Activated CD4-positive, alpha-beta T cell treated with anti-CD3 and anti-CD28 coated beads for 36 hours (primary cell): ENCODE measurements at regions not wholly inside any gene's neighbourhood (a gene's known extent, or its start where the extent isn't known, plus 50 kb on each side); places are given as distances from the start of the nearest gene placed in this dataset.

Experiments used
- ATAC-seq: fragments of 200-7000 bp; cut with Tn5 transposase; one replicate; pipeline ENCODE4 v1.10.0; 2021; ENCODE audit warnings: mild to moderate bottlenecking, moderate library complexity
- CTCF ChIA-PET: fragments of 350-600 bp; sonication (Branson Sonifier 250); formaldehyde crosslinking; loops from one replicate; lab custom pipeline; 2021; ENCODE audit warnings: antibody characterized with exemption; lab: Charles Lee
- POLR2A ChIA-PET: fragments of 350-600 bp; sonication (Branson Sonifier 250); formaldehyde crosslinking; loops from one replicate; lab custom pipeline; 2021; ENCODE audit warnings: antibody characterized with exemption, inconsistent platforms; lab: Charles Lee
- DNase-seq: peaks from one replicate; pipeline ENCODE4 v3.0.0-alpha.2; 2020
- H3K27ac Mint-ChIP-seq: one replicate; pipeline ENCODE4 v1.8.0; 2021; ENCODE audit warnings: mixed read lengths
- H3K27me3 Mint-ChIP-seq: one replicate; pipeline ENCODE4 v1.8.0; 2021; ENCODE audit warnings: mixed read lengths
- H3K36me3 Mint-ChIP-seq: one replicate; pipeline ENCODE4 v1.8.0; 2021; ENCODE audit warnings: low read depth, mixed read lengths
- H3K4me1 Mint-ChIP-seq: one replicate; pipeline ENCODE4 v1.8.0; 2021; ENCODE audit warnings: mixed read lengths
- H3K4me3 Mint-ChIP-seq: one replicate; pipeline ENCODE4 v1.8.0; 2021; ENCODE audit warnings: mild to moderate bottlenecking, moderate library complexity, mixed read lengths
- H3K9me3 Mint-ChIP-seq: one replicate; pipeline ENCODE4 v1.8.0; 2021; ENCODE audit warnings: low read depth, mixed read lengths
- intact Hi-C, 2 experiments: fragments of 100-400 bp; cut with DNase I in 1 of 2; cut with micrococcal nuclease in 1 of 2; formaldehyde crosslinking; loops; one replicate each; pipeline versions ENCODE4 v1.14.2 to v1.15.1; 2022 to 2024; cut with DNase I, micrococcal nuclease

DNA sequence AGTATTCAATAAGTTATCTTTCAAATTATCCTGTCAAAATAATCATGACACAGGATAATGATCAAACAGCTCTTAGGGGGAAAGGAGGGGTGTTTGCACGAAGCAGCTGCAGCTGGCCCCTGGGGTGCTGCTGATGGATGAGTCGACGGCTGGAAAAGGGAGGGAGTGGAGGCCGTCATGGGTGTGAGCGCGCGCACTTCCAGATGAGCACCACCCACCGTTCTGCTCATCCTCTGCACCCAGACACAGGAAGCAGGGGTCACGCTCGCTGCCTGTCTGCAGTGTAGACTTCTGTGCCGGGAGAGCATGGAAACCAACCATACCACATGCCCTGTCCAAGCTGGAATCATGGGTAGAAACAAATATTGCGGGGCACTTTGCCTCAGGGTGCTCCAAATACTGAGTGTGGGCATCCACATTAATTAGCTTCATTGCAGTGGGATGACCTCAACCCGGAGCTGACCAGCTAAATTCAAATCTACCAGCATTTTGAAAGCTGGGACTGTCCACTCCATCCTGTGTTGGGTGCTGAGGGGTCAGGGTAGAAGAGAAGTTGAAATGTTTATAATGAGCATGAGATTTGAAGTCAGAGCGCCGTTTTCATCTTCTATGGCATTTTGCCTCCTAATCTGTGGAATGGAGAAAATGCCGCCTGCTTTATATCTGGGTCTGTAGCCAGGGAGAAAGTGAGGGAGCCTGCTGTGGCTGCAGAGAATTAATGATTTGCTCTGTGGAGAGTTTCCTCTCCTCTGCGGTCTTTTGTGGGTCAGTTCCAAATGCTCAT is 802.4 kb downstream of the TBC1D22A start:
- DNase-seq (no peak), ATAC-seq (no peak)
- H3K4me1 Mint-ChIP-seq, result no peaks in the 10 kb centered on the region
- no peaks in the 10 kb centered on the region for H3K9me3 Mint-ChIP-seq
- no peaks in the 10 kb centered on the region for H3K36me3 Mint-ChIP-seq
- ChIA-PET POLR2A (no interaction called here), CTCF (no interaction called here)
- peaks cover 6% of the 10 kb centered on the region for H3K27me3 Mint-ChIP-seq
- intact Hi-C loops, result no loop called here
- no peak overlapping the region for H3K4me3 Mint-ChIP-seq
- H3K27ac Mint-ChIP-seq, result no peak overlapping the region

DNA sequence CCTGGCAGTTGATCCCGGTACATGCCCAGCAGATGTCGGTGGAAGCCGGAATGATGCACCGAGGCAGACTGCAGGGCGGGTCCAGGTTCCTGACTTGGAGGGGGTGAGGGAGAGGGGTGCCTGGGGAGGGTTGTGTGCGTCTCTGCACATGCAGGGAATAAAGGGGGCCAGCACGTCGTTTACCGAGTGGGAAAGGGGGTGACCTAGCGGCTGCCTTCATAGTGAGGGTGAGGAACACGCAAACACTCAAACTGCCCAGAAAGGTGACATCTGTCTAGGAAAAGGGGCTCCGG is 801.7 kb downstream of the TBC1D22A start:
- no peaks in the 10 kb centered on the region for H3K36me3 Mint-ChIP-seq
- DNase-seq (no peak), ATAC-seq (no peak)
- no peak overlapping the region for H3K27ac Mint-ChIP-seq
- H3K9me3 Mint-ChIP-seq, result no peaks in the 10 kb centered on the region
- intact Hi-C loops, result no loop called here
- H3K4me3 Mint-ChIP-seq, result no peak overlapping the region
- no peaks in the 10 kb centered on the region for H3K4me1 Mint-ChIP-seq
- POLR2A ChIA-PET, result no interaction called here
- H3K27me3 Mint-ChIP-seq, result peaks cover 6% of the 10 kb centered on the region
- CTCF ChIA-PET, result no interaction called here

DNA sequence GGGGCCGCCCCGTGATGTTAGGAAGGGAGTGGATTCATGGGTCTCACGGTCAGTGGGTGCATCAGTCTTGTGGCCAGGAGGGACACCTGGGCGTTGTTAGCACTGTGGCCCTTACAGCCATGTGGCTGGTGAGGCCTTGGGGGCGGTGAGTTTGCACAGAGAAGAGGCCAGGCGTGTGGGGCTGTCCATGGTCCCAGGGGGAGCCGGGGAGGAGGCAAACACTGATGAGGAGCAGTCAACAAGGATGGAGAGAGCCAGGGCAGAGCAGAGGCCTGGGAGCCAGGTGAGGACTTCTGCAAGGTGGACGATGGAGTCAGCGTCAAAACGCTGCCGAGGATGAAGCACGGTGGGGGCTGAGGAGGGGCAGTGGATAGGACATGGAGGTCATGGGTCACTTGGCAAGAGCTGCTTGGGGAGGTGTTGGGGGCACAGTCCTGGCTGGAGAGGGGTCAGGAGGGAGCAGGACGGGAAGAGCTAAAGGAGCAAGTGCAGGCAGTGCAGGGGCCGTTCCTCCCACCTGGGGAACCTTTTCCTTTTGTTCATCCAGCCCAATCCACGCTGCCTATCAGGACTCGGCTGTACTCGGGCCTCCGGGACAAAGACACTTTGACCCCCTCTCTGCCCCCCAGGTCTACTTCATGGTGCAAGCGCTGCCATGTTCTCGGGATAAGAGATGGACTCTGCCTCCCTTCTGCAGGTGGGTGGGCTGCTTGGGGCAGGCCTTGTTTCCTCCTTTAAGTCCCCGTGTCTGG is 801.1 kb downstream of the TBC1D22A start:
- Mint-ChIP-seq H3K4me3 (no peak overlapping the region), H3K27me3 (peaks cover 6% of the 10 kb centered on the region), H3K4me1 (no peaks in the 10 kb centered on the region), H3K36me3 (no peaks in the 10 kb centered on the region), H3K9me3 (no peaks in the 10 kb centered on the region), H3K27ac (no peak overlapping the region)
- no peak for ATAC-seq
- ChIA-PET CTCF (no interaction called here), POLR2A (no interaction called here)
- intact Hi-C loops, result no loop called here
- no peak for DNase-seq

DNA sequence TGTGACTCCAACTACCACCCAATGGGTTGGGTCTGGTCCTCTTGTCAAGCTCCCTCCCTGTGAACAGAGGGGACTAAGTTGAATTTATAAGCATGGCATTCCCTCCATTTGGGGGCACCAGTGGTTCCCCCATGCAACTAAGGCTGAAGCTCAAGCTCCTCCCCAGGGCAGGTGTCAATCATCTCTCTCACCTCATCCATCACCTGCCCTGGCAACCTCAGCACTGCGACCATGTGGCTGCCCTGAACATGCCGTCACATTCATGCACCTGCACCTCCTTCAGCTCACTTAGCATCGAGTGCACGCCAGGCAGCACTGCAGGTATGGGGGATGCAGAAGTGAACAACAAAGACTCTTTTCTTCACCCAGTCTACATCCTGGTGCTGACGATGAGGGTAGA is 799.3 kb downstream of the TBC1D22A start:
- Mint-ChIP-seq H3K36me3 (no peaks in the 10 kb centered on the region), H3K27me3 (peaks cover 6% of the 10 kb centered on the region), H3K9me3 (no peaks in the 10 kb centered on the region), H3K4me3 (no peak overlapping the region), H3K27ac (no peak overlapping the region), H3K4me1 (no peaks in the 10 kb centered on the region)
- no peak for DNase-seq
- intact Hi-C loops, result no loop called here
- ChIA-PET CTCF (no interaction called here), POLR2A (no interaction called here)
- no peak for ATAC-seq

DNA sequence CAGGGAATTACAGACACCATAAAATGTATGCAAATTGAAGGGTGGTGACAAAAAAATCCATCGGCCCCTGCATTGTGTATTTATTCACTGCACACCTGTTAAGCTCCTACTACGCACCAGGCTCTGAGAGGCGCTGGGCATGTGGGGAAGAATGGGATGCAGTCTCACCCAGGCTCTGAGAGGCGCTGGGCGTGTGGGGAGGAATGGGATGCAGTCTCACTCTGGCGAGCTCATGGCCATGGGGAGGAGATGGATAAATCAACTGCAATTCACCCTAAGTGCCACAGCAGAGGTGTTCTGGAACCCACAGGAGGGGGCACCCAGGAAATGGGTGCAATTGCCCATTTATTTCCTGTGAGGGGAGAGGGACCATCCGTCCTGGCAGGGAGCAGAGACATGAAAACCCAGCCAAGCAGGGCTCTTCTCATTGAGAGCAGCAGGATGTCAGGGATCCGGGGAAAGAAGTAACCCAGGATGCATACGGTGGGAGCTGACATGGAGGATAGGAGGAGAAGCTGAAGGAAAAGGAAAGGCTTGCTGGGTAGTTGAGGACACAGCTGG is 798.7 kb downstream of the TBC1D22A start:
- ATAC-seq, result no peak
- no peaks in the 10 kb centered on the region for H3K4me1 Mint-ChIP-seq
- H3K9me3 Mint-ChIP-seq, result no peaks in the 10 kb centered on the region
- H3K27ac Mint-ChIP-seq, result no peak overlapping the region
- intact Hi-C loops, result no loop called here
- no peak for DNase-seq
- H3K4me3 Mint-ChIP-seq, result no peak overlapping the region
- ChIA-PET CTCF (no interaction called here), POLR2A (no interaction called here)
- H3K27me3 Mint-ChIP-seq, result peaks cover 6% of the 10 kb centered on the region
- no peaks in the 10 kb centered on the region for H3K36me3 Mint-ChIP-seq

DNA sequence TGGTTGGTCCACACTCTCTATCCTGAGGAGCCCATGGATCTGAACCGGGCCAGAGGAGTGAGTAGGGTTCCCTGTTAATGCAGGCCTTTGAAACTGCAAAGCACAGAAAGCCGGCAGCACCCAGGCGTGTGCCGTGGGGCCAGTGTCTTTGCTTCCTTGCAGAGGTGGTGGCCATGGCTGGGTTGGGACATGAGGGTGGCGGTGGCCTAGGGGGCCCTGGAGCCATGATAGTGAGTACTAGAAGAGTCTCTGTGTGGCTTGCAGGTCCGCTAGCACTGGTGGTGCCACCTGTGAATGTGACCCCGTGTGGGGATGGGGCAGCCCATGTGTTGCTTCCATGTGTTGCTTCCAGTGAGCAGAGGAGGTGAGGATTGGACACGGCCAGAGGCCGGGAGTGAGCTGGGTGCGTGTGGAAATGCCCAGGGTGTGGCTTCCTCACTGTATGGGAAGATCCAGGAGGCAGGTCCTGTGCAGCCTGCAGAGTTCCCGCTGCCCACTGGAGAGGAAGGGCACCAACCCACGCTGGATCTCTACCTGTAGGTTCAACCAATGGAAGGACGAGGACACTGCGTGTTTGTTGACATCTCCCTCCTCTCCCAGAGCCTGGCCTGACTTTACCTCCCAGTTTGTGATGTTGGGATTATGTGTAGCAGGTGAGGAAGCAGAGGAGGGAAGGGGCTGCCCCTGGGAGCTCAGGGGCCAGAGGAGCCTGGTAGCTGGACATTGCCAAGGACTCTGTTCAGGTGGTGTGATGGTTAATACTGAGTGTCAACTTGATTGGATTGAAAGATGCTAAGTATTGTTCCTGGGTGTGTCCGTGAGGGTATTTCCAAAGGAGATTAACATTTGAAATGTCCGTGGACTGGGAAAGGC is 796.6 kb downstream of the TBC1D22A start:
- H3K27ac Mint-ChIP-seq, result no peak overlapping the region
- ChIA-PET CTCF (no interaction called here), POLR2A (no interaction called here)
- ATAC-seq (no peak), DNase-seq (no peak)
- no peaks in the 10 kb centered on the region for H3K4me1 Mint-ChIP-seq
- H3K9me3 Mint-ChIP-seq, result no peaks in the 10 kb centered on the region
- H3K36me3 Mint-ChIP-seq, result no peaks in the 10 kb centered on the region
- H3K4me3 Mint-ChIP-seq, result no peak overlapping the region
- intact Hi-C loops, result no loop called here
- H3K27me3 Mint-ChIP-seq, result peaks cover 6% of the 10 kb centered on the region

DNA sequence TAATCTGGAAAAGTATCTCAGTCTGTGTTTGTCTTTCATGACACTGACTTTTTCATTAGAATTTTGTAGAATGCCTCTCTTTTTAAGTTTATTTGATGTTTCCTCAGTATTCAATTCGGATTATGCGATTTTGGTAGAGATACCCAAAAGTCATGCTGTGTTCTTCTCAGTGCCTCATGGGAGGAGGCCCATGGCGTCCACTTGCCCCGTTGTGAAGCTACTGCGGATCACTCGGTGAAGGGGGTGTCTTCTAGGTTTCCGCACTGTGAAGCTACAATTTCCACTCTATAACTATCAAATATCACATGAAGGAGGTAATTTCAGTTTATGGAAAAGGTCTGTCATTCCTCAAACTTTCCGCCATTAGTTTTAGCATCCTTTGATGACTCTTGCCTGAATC is 794.0 kb downstream of the TBC1D22A start:
- POLR2A ChIA-PET, result no interaction called here
- H3K4me1 Mint-ChIP-seq, result no peaks in the 10 kb centered on the region

DNA sequence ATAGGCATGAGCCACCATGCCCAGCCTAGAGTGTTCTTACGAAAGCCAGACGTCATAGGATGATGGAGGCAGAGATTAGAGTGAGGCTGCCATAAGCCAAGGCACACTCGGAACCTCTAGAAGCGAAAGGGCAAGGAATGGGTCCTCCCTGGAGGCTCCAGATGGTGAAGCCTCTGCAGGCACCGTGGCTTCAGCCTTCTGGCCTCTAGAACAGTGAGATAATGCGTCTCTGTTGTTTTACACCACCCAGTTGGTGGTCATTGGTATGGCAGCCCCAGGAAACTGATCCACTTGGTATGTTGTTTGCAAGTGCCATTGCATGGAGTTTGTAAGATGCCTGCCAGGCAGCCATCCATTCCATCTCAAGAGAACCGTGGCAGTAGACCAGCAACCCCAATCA is 791.0 kb downstream of the TBC1D22A start:
- Mint-ChIP-seq H3K4me3 (no peak overlapping the region), H3K36me3 (no peaks in the 10 kb centered on the region), H3K27ac (no peak overlapping the region), H3K27me3 (no peaks in the 10 kb centered on the region), H3K9me3 (no peaks in the 10 kb centered on the region), H3K4me1 (no peaks in the 10 kb centered on the region)
- intact Hi-C loops, result no loop called here
- ChIA-PET POLR2A (no interaction called here), CTCF (no interaction called here)
- ATAC-seq (no peak), DNase-seq (no peak)

More for the DNA sequence above, 794.0 kb downstream of the TBC1D22A start:
- Mint-ChIP-seq H3K27me3 (no peaks in the 10 kb centered on the region), H3K9me3 (no peaks in the 10 kb centered on the region), H3K36me3 (no peaks in the 10 kb centered on the region), H3K4me3 (no peak overlapping the region), H3K27ac (no peak overlapping the region)
- DNase-seq (no peak), ATAC-seq (no peak)
- intact Hi-C loops, result no loop called here
- CTCF ChIA-PET, result no interaction called here

DNA sequence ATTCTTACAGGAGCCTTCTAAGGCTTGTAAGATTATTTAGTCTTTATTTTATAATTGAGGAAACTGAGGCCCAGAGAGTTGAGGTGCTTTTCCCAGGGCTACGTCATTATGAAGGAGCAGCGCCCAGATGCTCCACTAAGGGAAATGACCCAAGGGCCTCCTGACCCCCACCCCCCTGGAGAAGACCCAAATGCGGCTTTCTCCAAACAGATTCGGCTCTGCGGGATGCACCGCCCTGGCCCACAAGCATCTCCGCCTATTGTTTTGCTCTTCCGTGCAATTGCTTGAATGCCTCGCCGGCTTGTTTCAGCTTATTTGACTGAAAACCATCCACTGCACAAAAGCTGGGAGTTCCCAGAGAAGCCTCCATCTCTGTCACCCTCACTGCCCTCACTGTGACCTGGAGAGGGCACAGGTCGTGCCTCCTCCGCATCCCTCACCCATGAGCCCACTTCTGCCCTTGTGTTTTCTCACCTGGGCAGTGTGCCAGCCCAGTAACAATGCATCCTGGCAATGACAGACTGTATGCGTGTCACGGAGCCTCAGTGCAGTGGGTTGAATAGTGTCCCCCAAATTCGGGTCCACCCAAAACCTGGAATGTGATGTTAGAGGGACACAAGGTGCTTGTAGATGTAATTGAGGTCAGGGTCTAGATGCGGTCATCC is 790.2 kb downstream of the TBC1D22A start:
- no peak overlapping the region for H3K4me3 Mint-ChIP-seq
- H3K27ac Mint-ChIP-seq, result no peak overlapping the region
- ChIA-PET POLR2A (no interaction called here), CTCF (no interaction called here)
- H3K9me3 Mint-ChIP-seq, result no peaks in the 10 kb centered on the region
- H3K27me3 Mint-ChIP-seq, result no peaks in the 10 kb centered on the region
- no peaks in the 10 kb centered on the region for H3K4me1 Mint-ChIP-seq
- ATAC-seq, result no peak
- H3K36me3 Mint-ChIP-seq, result no peaks in the 10 kb centered on the region
- intact Hi-C loops, result no loop called here
- no peak for DNase-seq

DNA sequence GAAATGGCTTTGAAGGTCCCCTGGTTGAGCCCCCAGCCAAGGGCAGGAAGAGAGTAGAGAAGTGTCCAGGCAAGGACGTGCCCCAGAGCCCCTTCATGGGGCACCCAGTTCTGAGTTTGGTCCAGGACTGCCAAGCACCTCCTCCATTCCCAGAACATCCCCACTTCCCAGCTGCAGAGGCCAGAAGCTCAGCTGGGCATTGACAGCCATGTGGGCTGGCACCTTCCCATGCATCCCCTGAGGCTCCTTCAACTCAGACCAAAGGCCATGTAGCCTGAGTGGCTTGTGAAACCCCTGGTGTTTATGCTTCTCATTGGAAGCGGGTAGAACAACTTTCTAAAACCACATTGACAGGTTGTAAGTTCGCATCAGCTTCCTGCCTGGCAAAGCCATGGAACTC is 789.6 kb downstream of the TBC1D22A start:
- POLR2A ChIA-PET, result no interaction called here
- DNase-seq (no peak), ATAC-seq (no peak)
- Mint-ChIP-seq H3K9me3 (no peaks in the 10 kb centered on the region), H3K4me1 (no peaks in the 10 kb centered on the region), H3K27me3 (no peaks in the 10 kb centered on the region), H3K27ac (no peak overlapping the region), H3K36me3 (no peaks in the 10 kb centered on the region), H3K4me3 (no peak overlapping the region)
- intact Hi-C loops, result no loop called here
- CTCF ChIA-PET, result interaction anchor here (1.2 kb wide), 1 partner anchor 10 kb away, joined by 3 read pairs; no protein-coding TSS in a partner anchor

GRCh38 chr22:47551431-47551775 is 789.0 kb downstream of the TBC1D22A start:
- Mint-ChIP-seq H3K4me3 (no peak overlapping the region), H3K27me3 (no peaks in the 10 kb centered on the region), H3K27ac (no peak overlapping the region), H3K9me3 (no peaks in the 10 kb centered on the region), H3K36me3 (no peaks in the 10 kb centered on the region), H3K4me1 (no peaks in the 10 kb centered on the region)
- ATAC-seq (no peak), DNase-seq (no peak)
- CTCF ChIA-PET, result interaction anchor here (1.2 kb wide), 1 partner anchor 9 kb away, joined by 3 read pairs; no protein-coding TSS in a partner anchor
- intact Hi-C loops, result no loop called here
- POLR2A ChIA-PET, result no interaction called here
